ENCODE measurements at regions not wholly inside any gene's neighbourhood (a gene's known extent, or its start where the extent isn't known, plus 50 kb on each side); places are given as distances from the start of the nearest gene placed in this dataset.
A peak's percentile ranks its signal among the peaks of the same experiment; 100 is the strongest.
"Not testable (repeated sequence)": the region's sequence is repeated elsewhere in the genome, so short reads cannot be mapped to it uniquely, and the experiment has no call there.

DNA sequence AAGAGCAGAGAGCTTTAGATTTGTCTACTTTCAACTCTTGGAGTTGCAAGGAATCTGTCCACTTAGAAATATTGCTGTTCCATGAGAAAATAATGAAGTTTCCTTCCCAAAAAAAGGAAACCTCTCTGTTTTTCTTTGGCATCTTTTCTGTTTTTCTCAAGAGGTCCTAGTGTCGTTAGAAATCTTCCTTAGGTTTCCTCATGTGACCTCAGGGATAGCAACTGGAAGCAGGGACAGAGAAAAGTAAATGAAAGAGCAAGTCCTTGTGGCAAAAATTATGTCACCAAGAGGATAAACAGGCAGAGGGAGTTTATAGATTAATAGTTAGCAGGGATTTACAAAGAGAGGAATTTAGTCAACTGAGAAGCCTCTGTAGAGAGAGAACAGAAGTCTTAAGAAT lies 478.4 kb upstream of the ADGRL3 start:
- DNase-seq (ENCODE audit: low read depth in 2 of 2): no peak
- no peak overlapping the region for H3K4me3 ChIP-seq (replicated peaks in 1 of 2; ENCODE audit: low read depth in 2 of 2, low read length in 2 of 2)
- TF ChIP-seq CTCF (IDR thresholded peaks at IDR 0.05; ENCODE audit: low read depth, low read length): no peak

DNA sequence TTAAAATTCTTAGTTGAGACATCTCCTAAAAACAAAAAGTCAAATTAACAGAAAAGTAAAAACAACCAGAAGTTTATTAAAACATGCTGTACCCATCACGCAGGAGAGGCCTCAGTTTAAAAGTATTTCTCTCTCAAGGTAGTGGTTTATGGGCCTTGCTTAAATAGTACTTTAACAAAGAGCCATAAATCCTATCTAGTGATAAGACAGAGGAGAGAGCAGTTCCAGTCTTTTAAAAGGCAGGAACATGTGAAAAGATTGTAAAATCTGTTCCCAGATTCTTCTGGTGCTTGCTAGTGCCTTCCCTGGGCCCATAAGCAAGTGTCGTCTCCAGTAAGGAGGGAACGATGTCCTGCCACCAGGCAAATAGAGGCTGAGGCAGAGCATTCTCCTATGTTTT lies 476.3 kb upstream of the ADGRL3 start:
- no peak overlapping the region for H3K4me3 ChIP-seq (replicated peaks in 1 of 2; ENCODE audit: low read depth in 2 of 2, low read length in 2 of 2)
- no peak for TF ChIP-seq CTCF (IDR thresholded peaks at IDR 0.05; ENCODE audit: low read depth, low read length)

DNA sequence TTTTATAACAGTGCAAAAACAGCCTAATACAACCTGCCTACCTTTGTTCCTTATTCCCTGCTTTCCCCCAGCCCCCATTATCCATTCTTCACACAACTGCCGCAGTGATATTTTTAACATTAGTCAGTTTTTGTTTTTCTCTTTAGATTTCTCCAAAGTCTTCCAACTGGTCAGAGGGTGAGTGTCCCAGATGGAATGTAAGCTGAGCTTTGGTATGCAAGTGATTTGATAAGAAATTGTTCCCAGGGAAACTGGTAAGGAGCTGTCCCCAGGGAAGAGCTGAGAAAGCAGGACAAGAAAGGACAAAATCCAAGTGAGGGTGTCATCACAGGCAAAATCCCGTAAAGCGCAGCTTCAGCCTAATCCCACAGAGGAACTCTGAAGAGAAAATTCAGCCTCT lies 475.5 kb upstream of the ADGRL3 start:
- no peak overlapping the region for H3K4me3 ChIP-seq (replicated peaks in 1 of 2; ENCODE audit: low read depth in 2 of 2, low read length in 2 of 2)
- no peak for TF ChIP-seq CTCF (IDR thresholded peaks at IDR 0.05; ENCODE audit: low read depth, low read length)
- peak; percentile 87 to 94 for DNase-seq (ENCODE audit: low read depth in 2 of 2)

More for the DNA sequence above, 476.3 kb upstream of the ADGRL3 start:
- DNase-seq (ENCODE audit: low read depth in 2 of 2): no peak

DNA sequence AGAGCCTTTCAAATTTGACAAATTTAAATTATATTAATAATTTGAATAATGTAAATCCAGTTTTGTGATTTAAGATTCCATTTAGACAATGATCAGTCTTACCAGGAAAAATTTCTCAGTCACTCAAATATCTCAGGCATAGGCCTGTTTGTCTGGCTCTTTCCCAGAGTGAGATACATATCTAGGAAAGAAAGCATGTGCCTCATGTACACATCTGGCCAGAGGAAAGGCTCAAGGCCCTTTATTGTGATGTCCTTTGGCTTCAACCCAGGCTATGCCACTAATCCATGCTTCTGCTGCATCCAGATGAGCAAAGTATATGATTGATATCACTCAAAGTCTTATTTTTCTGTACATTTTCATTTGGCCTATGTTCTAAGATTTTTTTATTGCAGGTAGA lies 473.3 kb upstream of the ADGRL3 start:
- H3K4me3 ChIP-seq (replicated peaks in 1 of 2; ENCODE audit: low read depth in 2 of 2, low read length in 2 of 2): no peak overlapping the region
- TF ChIP-seq CTCF (IDR thresholded peaks at IDR 0.05; ENCODE audit: low read depth, low read length): no peak
- peak in 1 of 2 donors; percentile 14 for DNase-seq (ENCODE audit: low read depth in 2 of 2)

GRCh38 chr4:60729194-60729593 lies 470.9 kb upstream of the ADGRL3 start:
- no peak for TF ChIP-seq CTCF (IDR thresholded peaks at IDR 0.05; ENCODE audit: low read depth, low read length)
- peak in 1 of 2 donors; percentile 43 for DNase-seq (ENCODE audit: low read depth in 2 of 2)
- no peak overlapping the region for H3K4me3 ChIP-seq (replicated peaks in 1 of 2; ENCODE audit: low read depth in 2 of 2, low read length in 2 of 2)

GRCh38 chr4:60729764-60730163 lies 470.4 kb upstream of the ADGRL3 start:
- H3K4me3 ChIP-seq (replicated peaks in 1 of 2; ENCODE audit: low read depth in 2 of 2, low read length in 2 of 2); DNase-seq (ENCODE audit: low read depth in 2 of 2): not testable (repeated sequence)

- no peak overlapping the region for H3K4me3 ChIP-seq (replicated peaks in 1 of 2; ENCODE audit: low read depth in 2 of 2, low read length in 2 of 2)
- DNase-seq (ENCODE audit: low read depth in 2 of 2): peak; percentile 45 to 78
- TF ChIP-seq CTCF (IDR thresholded peaks at IDR 0.05; ENCODE audit: low read depth, low read length): no peak
Observed at GRCh38 chr4:60737858-60738257, 462.3 kb upstream of the ADGRL3 start.
